ENCODE measurements at regions not wholly inside any gene's neighbourhood (a gene's known extent, or its start where the extent isn't known, plus 50 kb on each side); places are given as distances from the start of the nearest gene placed in this dataset.

DNA sequence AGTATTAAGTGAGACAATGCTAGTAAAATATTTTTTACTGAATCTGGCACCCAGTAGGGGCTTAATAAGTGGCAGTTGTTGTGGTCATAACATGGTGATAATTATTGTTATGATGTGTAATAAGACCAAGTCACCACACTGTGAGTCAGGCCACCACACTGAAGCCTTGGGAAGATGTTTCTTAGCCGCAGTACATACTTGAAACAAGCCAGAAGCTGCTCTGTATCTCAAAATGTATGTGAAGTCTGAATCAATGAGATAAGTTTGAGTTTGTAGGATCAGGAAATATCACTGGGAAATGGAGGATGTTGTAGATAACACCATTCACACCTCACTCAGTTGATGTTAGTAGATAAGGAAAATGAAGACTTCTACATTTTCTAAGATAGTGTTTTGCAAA is 51.3 kb upstream of the PTPN3 start:
- no peak for DNase-seq

DNA sequence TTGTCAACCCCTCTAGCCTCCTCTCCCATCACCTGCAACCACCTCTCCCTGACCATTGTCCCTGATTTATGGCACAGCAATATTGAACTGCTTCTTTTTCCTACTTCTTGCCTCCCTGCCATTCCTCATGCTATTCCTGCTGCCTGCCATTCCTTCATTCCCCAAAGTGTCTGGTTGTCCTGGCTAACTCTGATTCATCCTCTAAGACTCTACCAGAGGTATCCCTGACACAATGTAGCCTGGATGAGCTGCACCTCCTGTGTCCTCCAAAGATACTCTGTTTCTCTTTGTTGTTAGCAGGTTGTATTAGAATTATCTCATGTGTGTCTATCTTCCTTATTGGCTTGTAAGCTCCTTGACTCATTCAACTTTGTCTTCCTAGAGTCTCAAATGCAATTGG is 53.5 kb upstream of the PTPN3 start:
- DNase-seq = no peak

DNA sequence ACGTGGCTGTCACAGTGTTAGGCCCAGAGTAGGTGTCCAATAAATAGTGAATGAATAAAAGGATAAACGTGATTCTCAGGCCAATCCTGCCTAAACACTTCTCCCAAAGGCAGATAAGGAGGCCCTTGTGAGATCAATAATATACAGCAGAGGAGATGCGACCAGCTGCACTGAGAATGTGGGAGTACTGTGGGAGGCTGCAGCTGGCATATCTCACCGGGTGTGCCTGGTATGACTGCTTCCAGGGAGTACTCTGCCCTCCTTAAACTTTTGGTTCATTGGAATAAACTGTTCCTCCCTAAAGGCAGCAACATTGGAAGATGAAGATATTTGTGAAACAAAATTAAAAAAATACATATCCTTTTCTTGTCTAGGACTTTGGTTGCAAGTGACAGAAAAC is 57.1 kb upstream of the PTPN3 start:
- DNase-seq = no peak

DNA sequence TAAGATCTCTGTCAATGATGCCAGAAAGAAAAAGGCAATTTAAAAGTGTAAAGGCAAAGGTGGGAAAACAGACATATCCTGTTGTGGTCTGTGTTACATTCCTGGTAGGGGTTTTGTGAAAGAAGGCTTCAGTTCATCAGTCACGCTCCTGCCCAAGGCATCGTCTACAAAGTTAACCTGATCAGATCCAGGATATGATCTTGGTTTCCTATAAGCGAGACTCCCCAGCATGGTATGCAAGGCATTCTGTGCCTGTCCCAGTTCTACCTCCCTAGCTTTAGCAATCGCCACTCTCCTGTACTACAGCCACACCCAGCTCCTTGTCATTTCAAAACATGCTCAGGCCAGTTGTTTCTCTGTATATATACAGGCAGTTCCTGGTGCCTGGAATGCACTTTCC is 58.0 kb upstream of the PTPN3 start:
- DNase-seq = no peak

DNA sequence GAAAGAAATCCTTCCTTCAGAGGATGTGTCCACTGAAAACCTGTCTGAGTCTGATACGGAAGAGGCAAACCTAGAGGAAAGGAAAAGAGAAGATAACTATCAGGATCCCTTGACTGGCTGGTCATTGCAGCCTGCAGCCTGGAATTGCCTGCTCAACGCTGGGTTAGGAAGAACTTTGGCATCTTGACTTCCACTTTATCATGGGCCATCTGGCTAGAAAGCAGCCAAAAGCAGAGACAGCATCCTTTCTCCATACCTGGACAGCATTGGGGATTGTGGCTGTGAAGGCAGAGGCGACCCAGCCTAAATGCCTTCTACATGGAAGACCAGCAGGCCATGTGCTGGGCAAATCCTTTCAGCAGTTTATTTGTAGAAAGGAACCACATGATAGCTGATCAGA is 58.7 kb upstream of the PTPN3 start:
- no peak for DNase-seq

DNA sequence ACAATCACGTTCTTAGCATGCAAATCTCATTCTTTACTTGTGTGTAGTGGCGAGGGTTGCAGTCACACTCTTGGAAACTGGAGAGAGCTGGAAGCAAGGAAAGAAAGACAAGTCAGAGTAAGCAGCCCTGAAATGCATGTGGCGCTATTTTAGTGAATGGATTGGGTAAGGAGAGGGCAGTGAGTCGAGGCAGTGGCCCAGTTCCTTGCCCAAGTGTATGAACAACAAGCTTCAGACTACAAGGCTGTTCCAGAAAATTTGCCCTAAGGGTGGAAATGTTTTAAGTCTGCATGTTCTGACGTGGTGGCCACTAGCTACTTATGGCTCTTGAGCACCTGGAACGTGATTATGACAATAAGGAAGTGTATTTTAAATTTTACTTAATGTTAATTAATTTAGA is 59.4 kb upstream of the PTPN3 start:
- DNase-seq = no peak

DNA sequence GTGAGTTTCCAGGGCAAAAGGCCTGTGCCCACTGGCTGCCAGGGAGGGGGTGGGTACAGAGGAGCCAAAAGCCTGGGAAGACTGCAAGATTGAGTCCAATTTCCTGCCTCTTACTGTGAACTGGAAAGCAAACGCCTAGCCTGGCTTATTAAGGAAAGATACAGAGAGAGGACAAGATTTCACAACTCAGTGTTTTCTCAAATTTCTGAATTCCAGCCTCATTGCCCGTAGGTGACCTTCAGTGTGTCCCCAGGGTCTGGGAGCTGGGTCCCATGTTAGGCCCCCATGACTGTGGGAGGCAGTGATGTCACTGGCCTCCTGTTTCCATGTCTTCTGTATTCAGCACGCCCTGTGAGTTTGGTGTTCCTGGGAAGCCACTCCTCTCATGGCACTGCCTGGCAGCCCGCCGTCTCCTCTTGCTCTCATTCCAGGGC is 60.6 kb upstream of the PTPN3 start:
- no peak for DNase-seq

DNA sequence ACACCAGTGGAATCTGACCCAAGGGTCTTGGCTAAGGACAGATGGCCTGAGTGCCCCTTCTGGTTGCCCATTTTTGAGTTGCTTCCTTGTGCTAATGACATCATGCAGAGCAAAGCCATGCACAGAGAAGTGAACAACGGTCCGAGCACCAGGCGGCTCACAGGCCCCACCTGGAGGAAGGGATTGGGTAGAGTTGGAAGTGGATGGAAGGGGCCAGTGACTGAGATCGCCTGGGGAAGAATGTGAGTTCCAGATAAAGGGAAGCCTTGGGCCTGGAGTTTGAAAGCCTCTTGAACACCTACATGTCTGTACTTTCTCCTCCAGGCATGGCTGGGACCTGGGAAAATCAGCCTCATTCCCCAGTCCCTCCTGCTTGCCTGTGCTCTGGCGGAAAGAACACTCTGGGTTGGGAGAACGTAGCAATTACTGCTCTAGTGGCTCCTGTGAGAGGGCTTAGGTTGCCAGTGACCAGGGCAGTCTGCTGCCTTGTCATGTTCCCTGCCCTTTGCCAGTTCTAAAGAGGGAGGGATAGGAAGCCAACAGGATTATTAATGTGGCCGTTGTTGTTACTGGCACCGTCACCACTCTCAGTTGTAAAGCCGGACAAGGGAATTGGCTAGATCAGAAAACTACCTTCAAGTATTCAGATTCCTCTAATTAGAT is 62.5 kb upstream of the PTPN3 start:
- DNase-seq = no peak

DNA sequence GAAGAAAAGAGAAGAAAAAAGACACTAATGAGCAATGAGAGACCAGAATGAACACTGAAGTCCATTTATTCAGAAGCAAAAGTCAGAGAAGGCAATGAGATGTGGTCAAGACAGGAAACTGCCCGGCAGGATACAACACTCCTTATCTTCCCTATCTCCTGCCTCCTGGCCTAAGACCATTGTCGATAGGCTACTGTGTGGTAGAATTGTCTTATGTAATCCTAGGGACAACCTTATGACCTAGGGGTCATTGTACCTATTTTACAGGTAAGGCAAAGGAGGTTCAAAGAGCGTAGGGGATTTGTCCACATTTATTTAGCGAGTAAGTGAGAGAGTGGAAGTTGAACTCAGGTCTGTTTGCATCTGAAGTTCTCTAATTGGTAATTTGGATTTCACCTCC is 63.0 kb upstream of the PTPN3 start:
- no peak for DNase-seq

DNA sequence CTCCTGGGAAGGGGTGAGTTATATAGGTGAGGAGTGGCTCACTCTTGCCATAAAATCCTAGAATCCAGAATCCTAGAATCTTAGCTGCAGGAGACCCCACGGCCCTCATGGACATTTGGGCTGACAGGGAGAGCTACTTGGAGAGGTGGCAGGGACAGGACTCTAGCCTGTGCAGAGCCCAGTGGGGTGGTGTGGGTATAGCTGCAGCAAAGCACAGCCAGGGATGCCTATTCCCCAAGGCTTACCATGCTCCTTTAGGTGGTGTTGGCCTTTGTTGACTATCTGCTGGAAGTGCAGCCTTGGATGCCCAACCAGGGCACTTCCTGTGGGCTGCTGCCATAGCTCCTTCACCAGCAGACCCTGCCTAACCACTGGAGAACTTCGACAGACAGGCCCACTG is 70.0 kb upstream of the PTPN3 start:
- no peak for DNase-seq

DNA sequence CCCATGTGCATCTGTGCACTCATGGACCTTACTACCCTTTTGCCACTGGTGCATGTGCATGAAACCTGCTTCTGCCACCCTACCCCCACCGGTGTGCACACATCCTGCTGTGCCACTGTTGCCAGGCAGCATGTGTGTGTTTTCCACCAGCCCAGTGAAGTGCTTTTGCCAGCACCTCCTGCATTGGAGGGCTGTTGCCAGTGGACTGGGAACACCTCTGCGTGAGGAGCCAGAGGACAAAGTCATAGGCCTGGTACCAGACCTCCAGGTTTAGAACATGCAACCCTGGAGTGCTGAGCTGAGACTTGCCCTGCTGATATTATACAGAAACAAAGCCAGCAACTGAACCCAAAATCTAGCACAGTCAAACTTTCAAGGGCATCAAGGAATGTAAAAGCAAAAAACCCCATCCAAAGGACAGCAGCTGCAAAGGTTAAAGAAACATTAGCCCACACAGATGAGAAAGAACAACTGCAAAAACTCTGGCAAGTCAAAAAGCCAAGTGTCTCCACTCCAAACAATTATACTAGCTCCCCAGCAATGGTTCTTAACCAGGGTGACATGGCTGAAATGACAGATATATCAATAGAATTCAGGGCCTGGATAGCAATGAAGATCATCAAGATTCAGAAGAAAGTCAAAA is 70.6 kb upstream of the PTPN3 start:
- DNase-seq = no peak

DNA sequence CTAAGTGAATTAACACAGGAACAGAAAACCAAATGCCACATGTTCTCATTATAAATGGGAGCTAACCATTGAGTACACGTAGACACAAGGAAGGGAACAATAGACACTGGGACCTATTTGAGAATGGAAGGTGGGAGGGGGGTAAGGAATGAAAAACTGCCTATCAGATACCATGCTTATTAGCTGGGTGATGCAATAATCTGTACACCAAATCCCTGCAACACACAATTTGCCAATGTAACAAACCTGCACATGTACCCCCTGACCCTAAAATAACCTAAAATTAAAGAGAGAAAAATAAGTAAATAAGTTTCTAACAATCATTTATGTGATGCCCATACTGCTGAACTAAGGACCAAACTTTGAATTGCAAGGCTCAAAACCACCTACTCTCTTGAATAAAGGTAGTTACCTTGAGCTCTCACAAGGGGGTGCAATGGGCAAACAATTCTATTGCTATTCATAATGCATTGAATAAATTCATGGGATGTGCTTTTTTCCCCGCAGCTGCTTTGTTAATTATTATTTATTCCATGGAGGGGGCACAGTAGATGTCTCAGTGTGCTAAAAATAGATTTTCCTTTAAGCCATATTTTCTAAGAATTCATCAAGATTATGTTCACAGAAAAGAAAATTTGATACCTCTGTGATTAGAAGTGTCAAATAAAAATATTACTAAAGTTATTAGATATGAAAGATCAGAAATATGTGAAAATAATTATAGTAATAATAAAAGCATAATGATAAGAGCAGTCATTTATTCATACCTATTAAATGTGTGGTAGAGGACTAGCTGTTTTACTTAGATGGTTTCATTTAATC is 76.2 kb upstream of the PTPN3 start:
- peak; percentile 64 for DNase-seq

DNA sequence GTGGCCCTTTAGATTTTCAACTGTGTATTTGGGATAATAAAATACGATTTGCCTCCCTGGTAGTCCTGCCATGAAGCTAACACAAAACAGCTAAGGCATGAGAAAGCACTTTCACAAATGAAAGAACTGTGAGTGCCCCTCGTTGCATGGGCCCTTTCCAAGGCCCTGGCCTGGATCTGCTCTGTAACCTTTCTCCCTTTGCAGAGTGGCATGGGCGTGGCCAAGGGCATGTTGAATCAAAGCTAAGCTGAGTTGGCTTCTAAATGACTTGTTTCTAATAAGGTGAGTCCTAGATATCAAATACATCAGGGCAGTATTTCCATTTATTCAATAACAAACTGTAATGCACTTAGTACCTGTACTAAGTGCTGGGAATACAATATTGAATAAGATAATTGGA is 78.7 kb upstream of the PTPN3 start:
- no peak for DNase-seq

DNA sequence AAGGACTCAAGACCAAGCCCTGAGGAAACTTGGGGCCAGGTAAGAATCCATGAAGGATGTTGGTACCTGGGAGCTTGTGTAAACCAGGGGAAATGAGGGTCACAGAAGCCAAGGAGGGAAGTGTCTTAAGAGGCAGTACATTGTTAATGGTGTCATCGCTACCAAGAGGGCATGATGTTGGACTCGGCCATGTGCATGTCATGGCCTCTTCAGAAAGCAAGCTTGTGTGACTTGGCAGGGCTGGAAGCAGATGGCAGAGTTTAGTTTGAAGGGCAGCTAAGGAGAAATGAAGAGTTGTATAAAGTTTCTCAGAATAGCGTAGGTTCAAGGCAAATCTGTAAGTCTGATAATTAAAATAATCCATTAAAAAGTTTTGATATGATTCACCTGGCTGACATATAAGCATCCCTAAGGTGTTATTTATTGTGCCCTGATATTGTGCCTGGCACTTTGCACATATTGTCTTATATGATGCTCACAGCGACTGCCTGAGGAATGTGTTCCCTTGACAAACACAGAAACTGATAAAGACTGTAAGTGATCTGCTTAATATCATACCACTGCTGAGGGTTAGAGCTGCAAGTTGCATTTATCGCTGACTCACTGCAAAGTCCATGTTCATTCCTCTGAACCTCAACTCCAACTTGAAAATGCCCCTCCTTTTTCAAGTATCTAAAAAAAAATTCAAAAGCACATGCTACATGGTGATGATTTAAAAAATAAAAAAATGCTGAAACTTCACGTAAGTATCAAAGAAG is 81.3 kb upstream of the PTPN3 start:
- DNase-seq = no peak

DNA sequence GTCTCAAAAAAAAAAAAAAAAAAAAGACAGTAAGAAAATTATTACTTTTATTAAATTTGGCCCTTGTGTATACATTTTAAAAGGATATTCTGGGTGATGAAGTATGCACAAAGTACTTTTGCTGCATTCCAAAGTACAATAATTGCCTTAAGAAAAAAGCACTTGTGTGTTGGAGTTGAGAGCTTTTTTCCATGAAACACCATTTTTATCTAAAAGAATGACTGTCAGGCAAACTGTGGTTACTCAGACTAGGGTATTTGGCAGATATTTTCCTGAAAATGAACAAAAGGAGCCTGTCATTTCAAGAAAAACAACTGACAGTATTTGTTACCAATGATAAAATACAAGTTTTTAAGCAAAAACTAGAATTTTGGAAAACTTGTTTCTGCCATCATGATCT is 84.3 kb upstream of the PTPN3 start:
- DNase-seq = no peak

DNA sequence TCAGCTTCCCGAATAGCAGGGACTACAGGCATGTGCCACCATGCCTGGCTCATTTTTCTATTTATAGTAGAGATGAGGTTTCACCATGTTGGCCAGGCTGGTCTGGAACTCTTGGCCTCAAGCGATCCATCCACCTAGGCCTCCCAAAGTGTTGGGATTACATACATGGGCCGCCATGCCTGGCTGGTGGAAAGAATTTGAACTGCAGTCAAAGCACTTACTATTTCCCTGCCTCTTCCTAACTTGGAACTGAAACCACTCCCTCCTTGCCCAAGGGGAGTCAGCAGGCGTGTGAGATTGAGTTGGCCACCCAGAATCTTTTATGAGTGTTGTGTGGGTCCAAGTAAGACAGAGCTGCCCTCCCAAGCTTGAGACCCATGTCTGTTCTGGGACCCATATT is 86.1 kb upstream of the PTPN3 start:
- DNase-seq = no peak

DNA sequence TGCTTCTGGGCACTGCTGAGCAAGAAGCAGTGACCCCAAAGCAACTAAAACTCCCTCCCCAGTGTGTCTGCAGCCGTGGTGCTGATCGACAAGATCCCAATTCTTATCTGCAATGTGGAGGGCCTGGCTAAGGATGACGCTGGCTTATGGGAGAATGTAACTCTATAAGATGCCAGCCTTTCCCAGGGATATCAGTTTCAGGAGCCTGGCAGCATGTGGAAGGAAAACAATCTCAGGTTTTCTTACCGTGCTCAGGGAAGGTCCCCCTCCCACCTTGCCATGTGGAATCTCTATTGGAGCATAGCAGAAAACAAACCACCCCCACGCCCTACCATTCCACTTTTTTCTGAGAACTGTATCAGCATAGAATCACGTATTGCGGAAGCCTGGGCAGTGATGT is 87.7 kb upstream of the PTPN3 start:
- no peak for DNase-seq

DNA sequence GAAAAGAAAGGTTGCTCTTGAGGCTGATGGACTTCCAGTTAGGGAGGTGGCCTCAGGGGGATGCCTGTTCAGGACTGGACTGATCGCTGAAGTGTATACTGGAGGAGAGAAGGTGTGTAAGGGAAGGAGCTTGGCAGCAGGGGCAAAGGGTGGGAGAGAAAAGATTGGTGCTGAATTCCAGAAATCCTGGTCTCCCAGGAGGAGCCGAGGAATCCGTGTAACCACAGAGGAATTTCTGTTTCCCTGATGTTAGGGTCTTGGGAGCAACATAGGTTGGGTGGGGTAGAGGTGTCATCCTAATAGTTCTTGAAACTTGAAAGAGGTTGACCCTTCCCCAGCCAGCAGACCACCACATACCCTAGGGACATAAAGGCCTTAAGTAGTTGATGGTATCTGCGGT is 88.9 kb upstream of the PTPN3 start:
- no peak for DNase-seq

DNA sequence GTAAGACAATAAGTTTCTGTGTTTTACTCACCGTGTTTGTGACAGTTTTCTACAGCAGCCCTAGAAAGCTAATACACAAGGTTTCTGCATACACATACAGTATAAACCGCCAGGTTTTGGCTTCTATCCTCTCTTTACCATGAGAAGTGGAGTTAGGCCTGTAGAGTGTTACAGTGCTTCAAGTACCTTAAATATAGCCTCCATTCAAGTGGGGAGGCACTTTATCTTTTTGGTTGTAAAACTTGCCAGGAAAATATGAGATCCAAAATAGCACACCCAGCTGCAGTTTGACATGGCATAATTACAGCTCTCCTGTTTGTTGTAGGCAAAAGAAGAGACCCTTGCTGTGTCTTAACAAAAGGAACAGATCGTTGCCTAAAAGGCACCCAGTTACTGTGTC is 90.3 kb upstream of the PTPN3 start:
- DNase-seq = peak; percentile 89

DNA sequence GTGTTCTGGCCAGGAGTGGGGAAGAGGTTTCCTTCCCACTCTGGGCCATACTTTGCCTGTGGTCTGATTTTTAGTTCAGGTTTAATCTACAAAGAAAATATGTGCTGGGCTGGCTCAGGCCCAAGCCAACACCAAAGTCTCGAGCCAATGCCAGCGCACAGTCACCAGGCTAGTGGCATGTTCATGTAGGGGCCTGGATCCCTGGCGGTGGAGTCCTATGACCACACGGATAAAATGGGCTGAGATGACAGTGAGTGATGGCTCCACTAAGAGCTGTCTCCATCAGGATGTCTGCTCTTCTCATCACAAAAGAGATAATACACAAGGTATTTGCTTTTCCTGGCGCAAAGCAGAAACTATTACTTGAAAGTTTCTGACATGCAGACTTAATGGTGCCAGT is 92.9 kb upstream of the PTPN3 start:
- no peak for DNase-seq

DNA sequence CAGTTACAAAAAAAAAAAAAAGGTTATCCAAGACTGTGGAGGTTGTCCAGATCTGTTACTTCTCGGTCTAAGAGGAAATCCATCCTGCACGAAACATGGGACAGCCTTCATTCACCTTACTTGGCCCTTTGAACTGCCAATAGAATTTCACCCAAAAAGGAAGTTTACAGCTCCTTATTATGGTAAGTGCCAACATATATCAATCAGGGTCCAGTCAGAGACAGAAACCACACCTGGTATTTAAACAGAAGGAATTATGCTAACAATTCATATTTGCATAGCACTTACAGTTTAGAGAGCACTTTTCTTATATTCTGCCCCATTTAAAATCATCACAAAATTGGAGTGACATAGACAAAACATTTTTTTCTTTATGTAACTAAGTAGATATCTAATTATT is 93.6 kb upstream of the PTPN3 start:
- DNase-seq = no peak

DNA sequence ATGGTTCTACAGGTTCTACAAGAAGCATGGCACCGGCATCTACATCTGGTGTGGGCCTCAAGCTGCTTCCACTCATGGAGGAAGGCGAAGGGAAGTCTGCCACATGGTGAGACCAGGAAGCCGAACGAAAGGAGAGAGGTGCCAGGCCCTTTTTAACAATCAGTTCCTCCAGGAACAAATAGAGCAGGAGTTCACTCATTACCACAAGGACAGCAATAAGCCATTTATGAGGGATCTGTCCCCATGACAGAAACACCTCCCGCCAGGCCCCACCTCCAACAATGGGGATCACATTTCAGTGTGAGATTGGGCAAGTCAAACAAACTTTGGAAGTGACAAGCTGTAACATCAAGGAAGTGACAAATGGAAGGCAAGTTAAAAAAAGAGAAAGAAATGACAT is 95.5 kb upstream of the PTPN3 start:
- DNase-seq = no peak

DNA sequence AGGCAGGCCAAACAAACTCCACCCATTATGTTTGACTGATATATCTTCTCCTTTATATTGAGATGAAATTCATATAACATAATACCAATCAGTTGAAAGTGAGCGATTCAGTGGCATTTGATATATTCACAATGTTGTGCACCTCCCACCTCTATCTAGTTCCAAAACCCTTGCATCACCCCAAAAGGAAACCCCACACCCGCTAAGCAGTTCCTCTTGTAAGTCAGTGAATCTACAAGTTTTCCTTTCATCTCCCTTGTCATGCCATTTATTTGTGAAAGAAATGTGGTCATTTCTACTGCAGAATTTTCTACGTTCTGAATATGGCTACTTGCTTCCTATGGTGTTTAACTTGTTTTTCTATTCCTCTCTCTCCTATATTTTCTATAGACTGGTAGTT is 99.4 kb upstream of the PTPN3 start:
- no peak for DNase-seq

DNA sequence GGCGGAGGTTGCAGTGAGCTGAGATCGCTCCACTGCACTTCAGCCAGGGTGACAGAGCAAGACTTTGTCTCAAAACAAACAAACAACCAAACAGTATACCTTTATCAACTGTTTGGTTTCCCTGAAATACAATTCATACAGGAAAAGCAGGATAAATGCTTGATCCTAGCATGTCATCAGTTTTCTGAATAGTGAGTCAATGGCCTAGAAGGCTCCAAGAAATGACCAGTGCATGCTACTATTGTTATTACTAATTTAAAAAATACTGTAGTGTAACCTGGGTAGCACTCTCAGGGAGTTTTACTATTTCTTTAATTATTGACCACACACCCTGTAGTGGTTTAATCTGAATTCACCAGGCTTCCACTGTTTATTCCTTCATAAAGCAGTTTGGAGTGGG is 101.0 kb upstream of the PTPN3 start:
- DNase-seq = no peak
